ENCODE measurements at regions not wholly inside any gene's neighbourhood (a gene's known extent, or its start where the extent isn't known, plus 50 kb on each side); places are given as distances from the start of the nearest gene placed in this dataset.

DNA sequence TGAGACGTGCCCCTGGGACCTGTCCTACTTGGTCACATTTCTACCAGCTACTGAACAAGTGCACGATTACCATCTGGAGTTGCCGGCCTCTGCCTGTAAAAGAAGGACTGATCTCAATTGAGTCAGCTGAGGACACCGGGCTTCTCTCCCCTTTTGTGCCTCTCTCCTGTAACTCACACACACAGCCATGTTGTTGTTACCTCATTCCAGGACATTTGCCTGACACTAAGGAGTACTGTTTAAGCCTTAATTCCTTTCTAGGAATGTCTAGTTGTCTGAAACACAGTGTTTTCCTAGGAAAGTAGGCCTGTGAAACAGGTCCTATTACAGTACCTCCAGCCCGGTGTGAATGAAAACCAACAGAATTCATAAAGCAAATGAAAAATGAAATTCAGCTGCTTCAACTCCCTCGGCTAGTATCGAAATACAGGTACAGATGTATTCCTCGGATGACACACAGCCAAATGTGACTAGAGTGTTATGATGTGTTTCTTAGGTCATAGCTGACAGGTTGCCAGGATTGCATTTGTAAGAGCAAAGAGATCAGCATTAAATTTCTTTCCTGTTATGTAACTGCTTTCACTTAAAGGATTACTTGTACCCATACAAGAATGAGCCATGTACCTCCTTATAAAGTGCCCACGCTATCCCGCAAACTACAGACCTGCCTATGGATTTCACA, 152.0 kb upstream of the IRS2 start:
- H3K4me3 ChIP-seq (ENCODE audit: extremely low read depth in 1 of 4, insufficient read depth in 2 of 4, low read depth in 3 of 4, low read length in 4 of 4), result no peak overlapping the region

More for the DNA sequence above, 152.0 kb upstream of the IRS2 start:
- no peak overlapping the region for H2AFZ ChIP-seq (ENCODE audit: low read length)
- H4K8ac ChIP-seq (ENCODE audit: extremely low read depth, insufficient read depth, low read length), result no peak overlapping the region
- no peak overlapping the region for H3K9ac ChIP-seq (replicated peaks in 1 of 4; ENCODE audit: extremely low read depth in 1 of 4, low read depth in 3 of 4, low read length in 3 of 4)
- H2BK12ac ChIP-seq (ENCODE audit: low read depth, low read length), result no peak overlapping the region
- H3K27ac ChIP-seq (ENCODE audit: low read depth, low read length), result no peak overlapping the region
- no peaks in the 10 kb centered on the region; a peak in 1 of 4 replicates for H3K9me3 ChIP-seq (ENCODE audit: insufficient read depth in 2 of 2, low read depth in 1 of 2, low read length in 1 of 2)
- no peak overlapping the region for H2BK20ac ChIP-seq (ENCODE audit: low read length)
- no peak overlapping the region for H2AK5ac ChIP-seq (ENCODE audit: low read depth, low read length)
- no peak overlapping the region for H4K91ac ChIP-seq (replicated peaks; ENCODE audit: insufficient read length, low read length)
- no peaks in the 10 kb centered on the region; a peak in 1 of 7 replicates for H3K4me1 ChIP-seq (replicated peaks in 1 of 4; ENCODE audit: control insufficient read depth in 3 of 4, insufficient read depth in 4 of 4, low read length in 3 of 4)
- H3K79me2 ChIP-seq (ENCODE audit: control insufficient read depth in 1 of 2, insufficient read depth in 2 of 2, low read length in 2 of 2), result no peaks in the 10 kb centered on the region
- no peaks in the 10 kb centered on the region for H3K79me1 ChIP-seq (ENCODE audit: low read depth, low read length)
- TF ChIP-seq SRF (IDR thresholded peaks at IDR 0.05; ENCODE audit: low read depth, low read length) (no peak), TBP (IDR thresholded peaks at IDR 0.05; ENCODE audit: low read depth, low read length) (no peak), YY1 (IDR thresholded peaks at IDR 0.05; ENCODE audit: low read depth, low read length) (no peak), MAX (IDR thresholded peaks at IDR 0.05) (no peak), RAD21 (IDR thresholded peaks at IDR 0.05 in 1 of 2, conservative IDR thresholded peaks at IDR 0.05 in 1 of 2; ENCODE audit: low read depth in 2 of 2, low read length in 2 of 2) (no peak), EGR1 (IDR thresholded peaks at IDR 0.05; ENCODE audit: borderline replicate concordance, low read depth, low read length) (no peak), CBX8 (IDR thresholded peaks at IDR 0.05; ENCODE audit: borderline replicate concordance, low read depth, low read length) (no peak), SIN3A (conservative IDR thresholded peaks at IDR 0.05 in 1 of 2, IDR thresholded peaks at IDR 0.05 in 1 of 2; ENCODE audit: low read depth in 1 of 2, low read length in 2 of 2) (no peak), TEAD4 (IDR thresholded peaks at IDR 0.05; ENCODE audit: low read depth, low read length) (no peak), KDM4A (IDR thresholded peaks at IDR 0.05; ENCODE audit: low read depth, low read length, severe bottlenecking) (no peak), JUND (IDR thresholded peaks at IDR 0.05; ENCODE audit: low read length) (no peak), CHD1 (IDR thresholded peaks at IDR 0.05; ENCODE audit: low read depth, low read length) (no peak)
- ChIA-PET CTCF (ENCODE audit: partially characterized antibody) (interaction anchor here (0.6 to 1.7 kb wide), 6 partner anchors 94 to 188 kb away, joined by 3 to 7 read pairs (median 4); no protein-coding TSS in a partner anchor), POLR2A (ENCODE audit: partially characterized antibody) (no interaction called here)
- H3K4ac ChIP-seq (replicated peaks; ENCODE audit: insufficient read length, low read depth, low read length), result no peak overlapping the region
- no peak overlapping the region for H3K23ac ChIP-seq (ENCODE audit: insufficient read length)
- no peak overlapping the region for H4K5ac ChIP-seq (ENCODE audit: insufficient read length, low read depth, low read length)
- no peaks in the 10 kb centered on the region for H3K23me2 ChIP-seq (ENCODE audit: low read depth, low read length)
- no peak overlapping the region for H3K14ac ChIP-seq (ENCODE audit: insufficient read length)
- FAIRE-seq (no peak), DNase-seq (ENCODE audit: low read depth in 1 of 2, low spot score in 2 of 2) (no peak)
- no peaks in the 10 kb centered on the region for H3K36me3 ChIP-seq (ENCODE audit: control insufficient read depth in 2 of 4, insufficient read depth in 4 of 4, low read length in 3 of 4)
- WGBS, 2 experiments (ENCODE audit: extremely low coverage in 1 of 2, insufficient coverage in 1 of 2, insufficient read length in 1 of 2, insufficient replicate concordance in 2 of 2, low coverage in 1 of 2, low lambda C conversion rate in 2 of 2, missing lambda C conversion rate in 1 of 2), result 93% methylated on average over 10 of the region's 10 CpGs; no CpG with 5 or more reads in 1 of the 2 experiments
- H4K20me1 ChIP-seq (replicated peaks in 1 of 2; ENCODE audit: control insufficient read depth in 1 of 2, insufficient read depth in 2 of 2, low read length in 2 of 2), result no peaks in the 10 kb centered on the region
- no peak overlapping the region for H2BK15ac ChIP-seq (ENCODE audit: low read length)
- H3K27me3 ChIP-seq (replicated peaks in 1 of 4; ENCODE audit: control insufficient read depth in 3 of 4, extremely low read depth in 1 of 4, insufficient read depth in 3 of 4, low read length in 3 of 4), result no peaks in the 10 kb centered on the region
- no peak overlapping the region for H2BK120ac ChIP-seq (replicated peaks; ENCODE audit: low read depth, low read length)
- no peak overlapping the region for H2BK5ac ChIP-seq (ENCODE audit: low read depth, low read length)
- no peak overlapping the region for H3K56ac ChIP-seq (replicated peaks; ENCODE audit: insufficient read length, low read depth, low read length)
- no peak overlapping the region for H3K18ac ChIP-seq (ENCODE audit: extremely low read depth, low read length)
- H3K4me2 ChIP-seq (ENCODE audit: insufficient read depth in 1 of 2, low read depth in 2 of 2, low read length in 2 of 2), result no peak overlapping the region

Measured in H1 (cell line).